Loucy (cell line): ENCODE measurements at regions not wholly inside any gene's neighbourhood (a gene's known extent, or its start where the extent isn't known, plus 50 kb on each side); places are given as distances from the start of the nearest gene placed in this dataset.

Experiments
- H2AFZ ChIP-seq: fragments of 200-600 bp; sonication (generic); 2 replicates; pipeline ENCODE4 v1.6.0; 2016; ENCODE audit warnings: antibody characterized with exemption, mild to moderate bottlenecking, low read length, moderate library complexity
- H3F3A ChIP-seq: fragments of 200-600 bp; 2 replicates; pipeline ENCODE4 v1.6.0; 2016; ENCODE audit warnings: antibody characterized with exemption, low read depth, mild to moderate bottlenecking
- H3K27me3 ChIP-seq: fragments of 200-600 bp; sonication (generic); 2 replicates; pipeline ENCODE4 v1.6.1; 2014; ENCODE audit warnings: low read length, mild to moderate bottlenecking; ENCODE audit not compliant: insufficient read depth, poor library complexity, severe bottlenecking
- H3K36me3 ChIP-seq: fragments of 200-600 bp; sonication (generic); 2 replicates; pipeline ENCODE4 v1.6.1; 2016; ENCODE audit warnings: low read length; ENCODE audit not compliant: insufficient read depth
- H3K4me1 ChIP-seq: fragments of 200-600 bp; sonication (generic); 2 replicates; pipeline ENCODE4 v1.5.1; 2014; ENCODE audit warnings: low read length, mild to moderate bottlenecking; ENCODE audit not compliant: insufficient read depth, poor library complexity, severe bottlenecking
- H3K4me2 ChIP-seq: fragments of 200-600 bp; sonication (generic); 2 replicates; pipeline ENCODE4 v1.6.0; 2014; ENCODE audit warnings: antibody characterized with exemption, low read length, low read depth, mild to moderate bottlenecking; ENCODE audit not compliant: poor library complexity, severe bottlenecking
- H3K4me3 ChIP-seq: fragments of 200-600 bp; sonication (generic); 2 replicates; pipeline ENCODE4 v1.5.1; 2014; ENCODE audit warnings: low read length, mild to moderate bottlenecking, mixed read lengths; ENCODE audit not compliant: poor library complexity, severe bottlenecking
- H3K79me2 ChIP-seq: fragments of 200-600 bp; sonication (generic); 2 replicates; pipeline ENCODE4 v1.6.1; 2014; ENCODE audit warnings: low read length; ENCODE audit not compliant: insufficient read depth
- H3K9ac ChIP-seq: fragments of 200-600 bp; sonication (generic); 2 replicates; pipeline ENCODE4 v1.6.0; 2014; ENCODE audit warnings: mild to moderate bottlenecking, low read depth, low read length, moderate library complexity; ENCODE audit not compliant: poor library complexity, severe bottlenecking
- H3K9me2 ChIP-seq: fragments of 200-600 bp; sonication (generic); replicated peaks from 2 replicates; pipeline ENCODE4 v1.6.1; 2016; ENCODE audit warnings: low read depth, low read length, mixed read lengths
- H3K9me3 ChIP-seq: fragments of 200-600 bp; sonication (generic); 2 replicates; pipeline ENCODE4 v1.6.1; 2014; ENCODE audit warnings: mild to moderate bottlenecking, antibody characterized with exemption, low read length, low read depth; ENCODE audit not compliant: insufficient read depth
- H4K20me1 ChIP-seq: fragments of 200-600 bp; sonication (generic); 2 replicates; pipeline ENCODE4 v1.6.0; 2014; ENCODE audit warnings: antibody characterized with exemption, low read length, mild to moderate bottlenecking; ENCODE audit not compliant: insufficient read depth, poor library complexity, severe bottlenecking
- CTCF ChIP-seq: fragments of 200-600 bp; sonication (generic); conservative IDR thresholded peaks from 2 replicates; pipeline ENCODE4 v1.5.1; 2014; ENCODE audit warnings: mild to moderate bottlenecking, antibody characterized with exemption, low read length
- EZH2phosphoT487 ChIP-seq: fragments of 200-600 bp; IDR thresholded peaks from 2 replicates; pipeline ENCODE4 v1.6.1; 2018; ENCODE audit warnings: antibody characterized with exemption, mild to moderate bottlenecking, moderate library complexity, borderline replicate concordance

GRCh38 chr5:6194906-6195612, 183.3 kb downstream of the MED10 start:
- Histone ChIP-seq H3K36me3 (no peaks in the 10 kb centered on the region), H3K4me1 (no peaks in the 10 kb centered on the region), H3K4me3 (no peak overlapping the region), H3K27me3 (no peaks in the 10 kb centered on the region), H3K79me2 (no peaks in the 10 kb centered on the region), H3K9me2 (no peaks in the 10 kb centered on the region), H4K20me1 (no peaks in the 10 kb centered on the region), H3F3A (no peaks in the 10 kb centered on the region), H2AFZ (no peak overlapping the region), H3K9ac (no peak overlapping the region), H3K9me3 (peaks cover 7% of the 10 kb centered on the region; the same call in 1 of the 2 replicates), H3K4me2 (no peak overlapping the region)
- TF ChIP-seq CTCF (no peak), EZH2phosphoT487 (no peak)

GRCh38 chr5:6194261-6194875, 184.0 kb downstream of the MED10 start:
- H3K9me3 ChIP-seq = peaks cover 3% of the 10 kb centered on the region; the same call in 1 of the 2 replicates
- H3K9me2 ChIP-seq = no peaks in the 10 kb centered on the region
- no peaks in the 10 kb centered on the region for H3K27me3 ChIP-seq
- H3K4me2 ChIP-seq = no peak overlapping the region
- H3K36me3 ChIP-seq = no peaks in the 10 kb centered on the region
- TF ChIP-seq CTCF = no peak
- TF ChIP-seq EZH2phosphoT487 = no peak
- H3K79me2 ChIP-seq = no peaks in the 10 kb centered on the region
- no peak overlapping the region for H2AFZ ChIP-seq
- H3K9ac ChIP-seq = no peak overlapping the region
- H3K4me1 ChIP-seq = no peaks in the 10 kb centered on the region
- no peaks in the 10 kb centered on the region for H3F3A ChIP-seq
- no peaks in the 10 kb centered on the region for H4K20me1 ChIP-seq
- no peak overlapping the region for H3K4me3 ChIP-seq

- Histone ChIP-seq H3K4me2 (no peak overlapping the region), H3F3A (no peaks in the 10 kb centered on the region), H3K9ac (no peak overlapping the region), H3K36me3 (no peaks in the 10 kb centered on the region), H3K27me3 (no peaks in the 10 kb centered on the region), H3K9me3 (peaks cover 2% of the 10 kb centered on the region; the same call in 1 of the 2 replicates), H2AFZ (no peak overlapping the region), H3K4me3 (no peak overlapping the region), H3K79me2 (no peaks in the 10 kb centered on the region), H3K4me1 (no peaks in the 10 kb centered on the region), H4K20me1 (no peaks in the 10 kb centered on the region), H3K9me2 (no peaks in the 10 kb centered on the region)
- TF ChIP-seq EZH2phosphoT487 (no peak), CTCF (no peak)
Measured at GRCh38 chr5:6193310-6193709, 185.0 kb downstream of the MED10 start.
